GM12864 (cell line): ENCODE measurements at regions not wholly inside any gene's neighbourhood (a gene's known extent, or its start where the extent isn't known, plus 50 kb on each side); places are given as distances from the start of the nearest gene placed in this dataset.
A peak's percentile ranks its signal among the peaks of the same experiment; 100 is the strongest.
"Not testable (repeated sequence)": the region's sequence is repeated elsewhere in the genome, so short reads cannot be mapped to it uniquely, and the experiment has no call there.

ENCODE experiments used
- DNase-seq: peaks from one replicate; pipeline ENCODE4 v3.0.0-alpha.2; 2011; ENCODE audit warnings: low read depth
- H3K4me3 ChIP-seq: 2 replicates; pipeline ENCODE4 v1.5.1; 2011; ENCODE audit warnings: mild to moderate bottlenecking, low read depth, low read length, control low read depth
- CTCF ChIP-seq: IDR thresholded peaks from 2 replicates; pipeline ENCODE4 v1.5.1; 2011; ENCODE audit warnings: low read depth, mild to moderate bottlenecking, moderate library complexity, low read length, control low read depth, inconsistent platforms; ENCODE audit errors: missing control alignments

GRCh38 chr14:106790189-106791036 is 1264.0 kb downstream of the TMEM121 start:
- peak; percentile 86 for TF ChIP-seq CTCF
- no peak overlapping the region for H3K4me3 ChIP-seq
- DNase-seq, result peak; percentile 39

- no peak for TF ChIP-seq CTCF
- no peak overlapping the region for H3K4me3 ChIP-seq
Measured at GRCh38 chr14:106792543-106792942, 1266.2 kb downstream of the TMEM121 start.

GRCh38 chr14:106798166-106798565 is 1271.8 kb downstream of the TMEM121 start:
- not testable (repeated sequence) for DNase-seq, H3K4me3 ChIP-seq

More at GRCh38 chr14:106792543-106792942, 1266.2 kb downstream of the TMEM121 start:
- DNase-seq, result no peak

- peak; percentile 39 for TF ChIP-seq CTCF
- DNase-seq, result no peak
- no peak overlapping the region for H3K4me3 ChIP-seq
Measured at GRCh38 chr14:106802413-106803364, 1276.3 kb downstream of the TMEM121 start.

- H3K4me3 ChIP-seq, result no peak overlapping the region
- no peak for DNase-seq
- no peak for TF ChIP-seq CTCF
Measured at GRCh38 chr14:106803379-106803778, 1277.0 kb downstream of the TMEM121 start.

GRCh38 chr14:106807493-106807892 is 1281.1 kb downstream of the TMEM121 start:
- DNase-seq, result no peak
- H3K4me3 ChIP-seq, result no peak overlapping the region
- TF ChIP-seq CTCF, result no peak

- H3K4me3 ChIP-seq, result no peak overlapping the region
- DNase-seq, result no peak
- no peak for TF ChIP-seq CTCF
Measured at GRCh38 chr14:106808458-106808857, 1282.1 kb downstream of the TMEM121 start.
